HCT116 (cell line): ENCODE measurements at regions not wholly inside any gene's neighbourhood (a gene's known extent, or its start where the extent isn't known, plus 50 kb on each side); places are given as distances from the start of the nearest gene placed in this dataset.

Source experiments
- ATAC-seq: fragments of 200-7000 bp; cut with Tn5 transposase; 2 replicates; pipeline ENCODE4 v1.9.1; 2020; ENCODE audit warnings: mild to moderate bottlenecking, moderate library complexity
- BruUV-seq: library from RNA; stranded (reverse); fragments of 400-500 nt; replicated peaks from 2 replicates; lab custom pipeline; 2021; lab: Mats Ljungman, UMichigan
- CTCF ChIA-PET: fragments of 300-600 bp; sonication (Branson Sonifier 250); formaldehyde crosslinking; loops from one replicate; lab custom pipeline; 2021; ENCODE audit warnings: antibody characterized with exemption; lab: Charles Lee
- POLR2A ChIA-PET: fragments of 300-600, 350-600 bp; sonication (Branson Sonifier 250); formaldehyde crosslinking; loops from one replicate; lab custom pipeline; 2021; ENCODE audit warnings: antibody characterized with exemption; lab: Charles Lee
- RAD21 ChIA-PET, 2 experiments: fragments of 300-600 bp; sonication (Branson Sonifier 250); formaldehyde crosslinking; loops; one replicate each; lab custom pipeline; 2023; ENCODE audit warnings: low total read pairs in 2 of 2; ENCODE audit not compliant: uncharacterized antibody in 2 of 2, unreplicated experiment in 2 of 2, low non-redundant PET in 1 of 2; lab: Charles Lee
- DNase-seq: peaks from one replicate; pipeline ENCODE4 v3.0.0-alpha.2; 2010; ENCODE audit warnings: low read depth, low spot score
- H2AFZ ChIP-seq: fragments of 200-600 bp; shearing (Covaris generic), sonication (generic); 2 replicates; pipeline ENCODE4 v1.6.1; 2017; ENCODE audit warnings: low read depth, mixed run types, mixed read lengths, antibody characterized with exemption, low read length; ENCODE audit not compliant: poor library complexity, severe bottlenecking
- H3K27ac ChIP-seq: 2 replicates; pipeline ENCODE4 v1.5.1; 2012; ENCODE audit warnings: low read depth, low read length
- H3K27me3 ChIP-seq: fragments of 200-600 bp; sonication (generic); 2 replicates; pipeline ENCODE4 v1.6.1; 2016; ENCODE audit warnings: mixed run types, low read length, mixed read lengths; ENCODE audit not compliant: insufficient read depth
- H3K36me3 ChIP-seq, 2 experiments: fragments of 200-500 bp in 1 of 2; fragments of 200-600 bp in 1 of 2; sonication (Bioruptor generic) in 1 of 2; sonication (generic) in 1 of 2; 2 replicates each; pipeline versions ENCODE4 v1.5.1 to v1.6.1; 2014 to 2016; ENCODE audit warnings: low read length in 2 of 2, inconsistent platforms in 1 of 2, mixed read lengths in 1 of 2, mixed run types in 1 of 2; ENCODE audit not compliant: insufficient read depth in 2 of 2, control insufficient read depth in 1 of 2
- H3K4me1 ChIP-seq, 2 experiments: fragments of 200-600 bp in 1 of 2; sonication (generic) in 1 of 2; 2 replicates each; pipeline versions ENCODE4 v1.5.1 to v1.6.1; 2012 to 2017; ENCODE audit warnings: low read length in 2 of 2, inconsistent platforms in 1 of 2, mild to moderate bottlenecking in 1 of 2, mixed read lengths in 1 of 2, mixed run types in 1 of 2, moderate library complexity in 1 of 2; ENCODE audit not compliant: insufficient read depth in 2 of 2, control insufficient read depth in 1 of 2
- H3K4me2 ChIP-seq: fragments of 200-600 bp; sonication (generic); 2 replicates; pipeline ENCODE4 v1.6.1; 2017; ENCODE audit warnings: mixed run types, low read length, mixed read lengths
- H3K4me3 ChIP-seq, 2 experiments: fragments of 200-600 bp in 1 of 2; sonication (generic) in 1 of 2; replicated peaks in 1 of 2; 2 replicates each; pipeline ENCODE4 v1.5.1; 2011 to 2016; ENCODE audit warnings: low read length in 2 of 2, control low read depth in 1 of 2, low read depth in 1 of 2, mild to moderate bottlenecking in 1 of 2, mixed read lengths in 1 of 2, mixed run types in 1 of 2
- H3K79me2 ChIP-seq: fragments of 200-600 bp; sonication (generic); 2 replicates; pipeline ENCODE4 v1.6.1; 2017; ENCODE audit warnings: mild to moderate bottlenecking, mixed run types, low read length, moderate library complexity, mixed read lengths; ENCODE audit not compliant: insufficient read depth
- H3K9ac ChIP-seq: fragments of 200-600 bp; sonication (generic); 2 replicates; pipeline ENCODE4 v1.6.1; 2016; ENCODE audit warnings: low read length, mixed read lengths
- H3K9me2 ChIP-seq: fragments of 200-600 bp; sonication (generic), shearing (Covaris generic); 2 replicates; pipeline ENCODE4 v1.6.1; 2017; ENCODE audit warnings: mixed run types, mild to moderate bottlenecking, moderate library complexity; ENCODE audit not compliant: insufficient read depth
- H3K9me3 ChIP-seq, 2 experiments: fragments of 200-500 bp in 1 of 2; fragments of 200-600 bp in 1 of 2; sonication (Bioruptor generic) in 1 of 2; sonication (generic) in 1 of 2; 2 replicates each; pipeline ENCODE4 v1.6.1; 2014 to 2017; ENCODE audit warnings: low read length in 2 of 2, mixed read lengths in 2 of 2, inconsistent platforms in 1 of 2, low read depth in 1 of 2, mild to moderate bottlenecking in 1 of 2, mixed run types in 1 of 2, moderate library complexity in 1 of 2; ENCODE audit not compliant: control insufficient read depth in 1 of 2, insufficient read depth in 1 of 2
- H4K20me1 ChIP-seq: fragments of 200-600 bp; sonication (generic), shearing (Covaris generic); 2 replicates; pipeline ENCODE4 v1.6.1; 2017; ENCODE audit warnings: mixed run types, mild to moderate bottlenecking, moderate library complexity; ENCODE audit not compliant: insufficient read depth
- CBX3 ChIP-seq: IDR thresholded peaks from 2 replicates; pipeline ENCODE4 v1.6.1; 2012; ENCODE audit warnings: low read depth
- CEBPB ChIP-seq: IDR thresholded peaks from 2 replicates; pipeline ENCODE4 v1.6.1; 2012; ENCODE audit warnings: low read depth
- EGR1 ChIP-seq: IDR thresholded peaks from 2 replicates; pipeline ENCODE4 v1.6.1; 2012; ENCODE audit warnings: low read depth
- FOSL1 ChIP-seq: IDR thresholded peaks from 2 replicates; pipeline ENCODE4 v1.6.1; 2012; ENCODE audit warnings: low read depth
- JUND ChIP-seq: IDR thresholded peaks from 2 replicates; pipeline ENCODE4 v1.6.1; 2012
- POLR2A ChIP-seq: IDR thresholded peaks from 2 replicates; pipeline ENCODE4 v1.7.0; 2011; ENCODE audit warnings: borderline replicate concordance; ENCODE audit not compliant: insufficient read depth, insufficient read length; ENCODE audit errors: extremely low read depth
- POLR2AphosphoS5 ChIP-seq: IDR thresholded peaks from 2 replicates; pipeline ENCODE4 v1.6.1; 2011; ENCODE audit warnings: mild to moderate bottlenecking, low read depth, low read length, moderate library complexity
- RAD21 ChIP-seq: IDR thresholded peaks from 2 replicates; pipeline ENCODE4 v1.6.1; 2012; ENCODE audit warnings: low read depth, mild to moderate bottlenecking
- SP1 ChIP-seq: IDR thresholded peaks from 2 replicates; pipeline ENCODE4 v1.6.1; 2012; ENCODE audit warnings: low read depth
- TCF7L2 ChIP-seq: IDR thresholded peaks from 2 replicates; pipeline ENCODE4 v1.7.0; 2011; ENCODE audit warnings: borderline replicate concordance, inconsistent platforms; ENCODE audit not compliant: insufficient read depth, insufficient read length; ENCODE audit errors: extremely low read depth
- YY1 ChIP-seq: IDR thresholded peaks from 2 replicates; pipeline ENCODE4 v1.6.1; 2011; ENCODE audit warnings: low read length, low read depth, moderate library complexity, mild to moderate bottlenecking; ENCODE audit not compliant: insufficient replicate concordance; ENCODE audit errors: extremely low read depth
- ZFX ChIP-seq: fragments of 450-650 bp; IDR thresholded peaks from 2 replicates; pipeline ENCODE4 v1.6.1; 2017
- ZNF274 ChIP-seq: fragments of 200-500 bp; sonication (Bioruptor generic); IDR thresholded peaks from 2 replicates; pipeline ENCODE4 v1.6.1; 2014; ENCODE audit warnings: mild to moderate bottlenecking, low read depth, low read length, inconsistent platforms
- intact Hi-C: fragments of 100-400 bp; cut with micrococcal nuclease; formaldehyde crosslinking; loops from 2 replicates; pipeline ENCODE4 v1.10.0; 2022
- TF ChIP-seq, protein P1 (sequence below): IDR thresholded peaks from 2 replicates; pipeline ENCODE4 v1.6.1; 2012
- TF ChIP-seq, protein P2 (sequence below), 3 experiments: fragments of 200-600 bp in 1 of 3; sonication (generic) in 1 of 3; IDR thresholded peaks in 2 of 3; conservative IDR thresholded peaks in 1 of 3; 2 replicates each; pipeline ENCODE4 v1.5.1; 2012 to 2017; ENCODE audit warnings: low read depth in 2 of 3, low read length in 2 of 3, antibody characterized with exemption in 1 of 3, borderline replicate concordance in 1 of 3, control low read depth in 1 of 3, mild to moderate bottlenecking in 1 of 3, mixed read lengths in 1 of 3, mixed run types in 1 of 3, moderate library complexity in 1 of 3; ENCODE audit not compliant: insufficient read depth in 1 of 3
- TF ChIP-seq, protein P3 (sequence below): IDR thresholded peaks from 2 replicates; pipeline ENCODE4 v1.6.1; 2012

DNA sequence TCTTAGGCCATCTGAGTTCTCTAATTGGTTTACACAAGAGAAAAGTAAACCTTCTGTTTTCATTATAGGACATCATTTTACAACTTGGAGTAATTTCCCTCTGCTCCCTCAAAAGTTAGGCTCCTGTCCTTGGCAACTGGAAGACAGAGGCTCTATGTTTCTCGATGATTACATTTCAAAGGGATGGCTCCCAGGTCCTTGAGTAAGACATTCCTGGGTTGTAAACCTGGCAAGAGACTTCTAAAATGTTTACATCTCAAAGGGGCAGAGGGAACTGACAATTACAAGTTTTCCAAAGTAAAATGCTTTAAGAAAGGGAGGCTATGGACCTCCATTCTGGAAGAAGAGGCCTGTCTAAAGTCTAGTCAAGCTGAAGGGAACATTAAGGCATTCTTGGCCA is 268.3 kb upstream of the REG3G start:
- Histone ChIP-seq H3K36me3 (no peaks in the 10 kb centered on the region), H4K20me1 (no peaks in the 10 kb centered on the region), H3K9me2 (no peaks in the 10 kb centered on the region), H3K4me1 (no peaks in the 10 kb centered on the region), H3K27ac (no peak overlapping the region), H3K9ac (no peak overlapping the region), H3K79me2 (no peaks in the 10 kb centered on the region), H3K27me3 (no peaks in the 10 kb centered on the region), H2AFZ (no peak overlapping the region), H3K4me3 (no peak overlapping the region), H3K4me2 (no peak overlapping the region), H3K9me3 (0 out of 4 replicates have a peak, but pooled peaks cover 0 to 6% of the 10 kb centered on the region in 2 experiments)
- intact Hi-C loops: no loop called here
- ATAC-seq (no peak), DNase-seq (no peak)
- CTCF ChIA-PET: no interaction called here
- RAD21 ChIA-PET: no interaction called here
- TF ChIP-seq, protein P1, sequence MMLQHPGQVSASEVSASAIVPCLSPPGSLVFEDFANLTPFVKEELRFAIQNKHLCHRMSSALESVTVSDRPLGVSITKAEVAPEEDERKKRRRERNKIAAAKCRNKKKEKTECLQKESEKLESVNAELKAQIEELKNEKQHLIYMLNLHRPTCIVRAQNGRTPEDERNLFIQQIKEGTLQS: no peak
- TF ChIP-seq YY1: no peak
- TF ChIP-seq CEBPB: no peak
- TF ChIP-seq TCF7L2: no peak
- TF ChIP-seq ZFX: no peak
- no peak for TF ChIP-seq POLR2A
- TF ChIP-seq RAD21: no peak
- TF ChIP-seq SP1: no peak
- TF ChIP-seq EGR1: no peak
- TF ChIP-seq JUND: no peak
- TF ChIP-seq ZNF274: no peak
- no peak for TF ChIP-seq POLR2AphosphoS5
- TF ChIP-seq, protein P2, sequence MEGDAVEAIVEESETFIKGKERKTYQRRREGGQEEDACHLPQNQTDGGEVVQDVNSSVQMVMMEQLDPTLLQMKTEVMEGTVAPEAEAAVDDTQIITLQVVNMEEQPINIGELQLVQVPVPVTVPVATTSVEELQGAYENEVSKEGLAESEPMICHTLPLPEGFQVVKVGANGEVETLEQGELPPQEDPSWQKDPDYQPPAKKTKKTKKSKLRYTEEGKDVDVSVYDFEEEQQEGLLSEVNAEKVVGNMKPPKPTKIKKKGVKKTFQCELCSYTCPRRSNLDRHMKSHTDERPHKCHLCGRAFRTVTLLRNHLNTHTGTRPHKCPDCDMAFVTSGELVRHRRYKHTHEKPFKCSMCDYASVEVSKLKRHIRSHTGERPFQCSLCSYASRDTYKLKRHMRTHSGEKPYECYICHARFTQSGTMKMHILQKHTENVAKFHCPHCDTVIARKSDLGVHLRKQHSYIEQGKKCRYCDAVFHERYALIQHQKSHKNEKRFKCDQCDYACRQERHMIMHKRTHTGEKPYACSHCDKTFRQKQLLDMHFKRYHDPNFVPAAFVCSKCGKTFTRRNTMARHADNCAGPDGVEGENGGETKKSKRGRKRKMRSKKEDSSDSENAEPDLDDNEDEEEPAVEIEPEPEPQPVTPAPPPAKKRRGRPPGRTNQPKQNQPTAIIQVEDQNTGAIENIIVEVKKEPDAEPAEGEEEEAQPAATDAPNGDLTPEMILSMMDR (IDR thresholded peaks at IDR 0.05 in 2 of 3, conservative IDR thresholded peaks at IDR 0.05 in 1 of 3; ENCODE audit: borderline replicate concordance in 1 of 3, insufficient read depth in 1 of 3, low read depth in 2 of 3, low read length in 2 of 3): no peak
- TF ChIP-seq, protein P3, sequence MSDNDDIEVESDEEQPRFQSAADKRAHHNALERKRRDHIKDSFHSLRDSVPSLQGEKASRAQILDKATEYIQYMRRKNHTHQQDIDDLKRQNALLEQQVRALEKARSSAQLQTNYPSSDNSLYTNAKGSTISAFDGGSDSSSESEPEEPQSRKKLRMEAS: no peak
- TF ChIP-seq FOSL1: no peak
- no peak for TF ChIP-seq CBX3
- POLR2A ChIA-PET: no interaction called here
- BruUV-seq: no TSS peak
